IMR-90 (cell line): ENCODE measurements at regions not wholly inside any gene's neighbourhood (a gene's known extent, or its start where the extent isn't known, plus 50 kb on each side); places are given as distances from the start of the nearest gene placed in this dataset.

Experiments used
- ATAC-seq: fragments of 200-7000 bp; cut with Tn5 transposase; 2 replicates; pipeline ENCODE4 v1.9.1; 2020; ENCODE audit warnings: low read depth, mild to moderate bottlenecking, moderate library complexity
- BruUV-seq: library from RNA; stranded (reverse); fragments of 400-500 nt; replicated peaks from 2 replicates; lab custom pipeline; 2021; lab: Mats Ljungman, UMichigan
- CTCF ChIA-PET: fragments of 300-600 bp; formaldehyde crosslinking; extraction: SDS; loops from one replicate; lab custom pipeline; 2021; ENCODE audit warnings: antibody characterized with exemption; lab: Yijun Ruan, JAX
- POLR2A ChIA-PET: fragments of 300-600 bp; sonication (Branson Sonifier 250); formaldehyde crosslinking; loops from one replicate; lab custom pipeline; 2022; ENCODE audit warnings: antibody characterized with exemption; ENCODE audit not compliant: unreplicated experiment; lab: Charles Lee
- DNase-seq: peaks from one replicate; pipeline ENCODE4 v3.0.0; 2013
- H2AFZ ChIP-seq: replicated peaks from 2 replicates; pipeline ENCODE3; 2013; ENCODE audit warnings: low read length, mild to moderate bottlenecking; ENCODE audit not compliant: poor library complexity
- H2AK5ac ChIP-seq: 2 replicates; pipeline ENCODE4 v1.6.1; 2013; ENCODE audit warnings: low read depth, low read length, inconsistent platforms
- H2AK9ac ChIP-seq: replicated peaks from 2 replicates; pipeline ENCODE3; 2013; ENCODE audit warnings: mild to moderate bottlenecking, low read depth, low read length, moderate library complexity; ENCODE audit not compliant: poor library complexity
- H2BK120ac ChIP-seq: 2 replicates; pipeline ENCODE4 v1.6.1; 2013; ENCODE audit warnings: low read depth, low read length, inconsistent platforms
- H2BK15ac ChIP-seq: 3 replicates; pipeline ENCODE4 v1.6.1; 2013; ENCODE audit warnings: low read depth, low read length, inconsistent platforms
- H2BK20ac ChIP-seq: 2 replicates; pipeline ENCODE4 v1.6.1; 2013; ENCODE audit warnings: low read depth, mild to moderate bottlenecking, inconsistent platforms, low read length, moderate library complexity
- H2BK5ac ChIP-seq: 2 replicates; pipeline ENCODE4 v1.6.1; 2013; ENCODE audit warnings: mild to moderate bottlenecking, low read depth, low read length, inconsistent platforms; ENCODE audit not compliant: poor library complexity, severe bottlenecking
- H3K14ac ChIP-seq: replicated peaks from 2 replicates; pipeline ENCODE4 v1.6.1; 2013; ENCODE audit warnings: low read depth, low read length, inconsistent platforms
- H3K18ac ChIP-seq: 2 replicates; pipeline ENCODE4 v1.6.1; 2013; ENCODE audit warnings: low read depth, low read length, control low read depth
- H3K23ac ChIP-seq: 2 replicates; pipeline ENCODE4 v1.6.1; 2013; ENCODE audit warnings: low read depth, low read length, inconsistent platforms
- H3K27ac ChIP-seq: 2 replicates; pipeline ENCODE4 v1.5.1; 2013; ENCODE audit warnings: mild to moderate bottlenecking, control low read depth, low read length; ENCODE audit not compliant: insufficient read depth
- H3K27me3 ChIP-seq: 2 replicates; pipeline ENCODE4 v1.6.1; 2013; ENCODE audit warnings: low read length; ENCODE audit not compliant: control insufficient read depth, insufficient read depth
- H3K36me3 ChIP-seq: 2 replicates; pipeline ENCODE4 v1.6.1; 2013; ENCODE audit warnings: low read length, mixed read lengths; ENCODE audit not compliant: control insufficient read depth, insufficient read depth
- H3K4ac ChIP-seq: 2 replicates; pipeline ENCODE4 v1.6.1; 2013; ENCODE audit warnings: low read depth, low read length, inconsistent platforms
- H3K4me1 ChIP-seq: 2 replicates; pipeline ENCODE4 v1.6.1; 2013; ENCODE audit warnings: low read length, mixed read lengths; ENCODE audit not compliant: control insufficient read depth, insufficient read depth
- H3K4me2 ChIP-seq: 2 replicates; pipeline ENCODE4 v1.6.1; 2013; ENCODE audit warnings: low read depth, mild to moderate bottlenecking, control low read depth, low read length, moderate library complexity
- H3K4me3 ChIP-seq: 2 replicates; pipeline ENCODE4 v1.5.1; 2013; ENCODE audit warnings: low read depth, mild to moderate bottlenecking, control low read depth, low read length, moderate library complexity; ENCODE audit not compliant: insufficient read depth
- H3K56ac ChIP-seq: 2 replicates; pipeline ENCODE4 v1.6.1; 2013; ENCODE audit warnings: low read length, inconsistent platforms; ENCODE audit not compliant: insufficient read depth; ENCODE audit errors: extremely low read depth
- H3K79me1 ChIP-seq, 2 experiments: 2 replicates each; pipeline ENCODE4 v1.6.1; 2013; ENCODE audit warnings: low read length in 2 of 2, inconsistent platforms in 1 of 2, low read depth in 1 of 2
- H3K9ac ChIP-seq: 2 replicates; pipeline ENCODE4 v1.6.1; 2013; ENCODE audit warnings: low read depth, low read length, control low read depth
- H3K9me1 ChIP-seq: 2 replicates; pipeline ENCODE4 v1.6.1; 2013; ENCODE audit warnings: low read length, inconsistent platforms; ENCODE audit not compliant: insufficient read depth
- H3K9me3 ChIP-seq: 2 replicates; pipeline ENCODE4 v1.6.1; 2013; ENCODE audit warnings: low read length; ENCODE audit not compliant: control insufficient read depth, insufficient read depth
- H4K20me1 ChIP-seq: 2 replicates; pipeline ENCODE4 v1.6.1; 2013; ENCODE audit warnings: low read length, inconsistent platforms; ENCODE audit not compliant: insufficient read depth
- H4K5ac ChIP-seq: 2 replicates; pipeline ENCODE4 v1.6.1; 2013; ENCODE audit warnings: mild to moderate bottlenecking, low read depth, low read length, control low read depth
- H4K8ac ChIP-seq, 2 experiments: 2 replicates each; pipeline ENCODE4 v1.6.1; 2013; ENCODE audit warnings: low read depth in 2 of 2, low read length in 2 of 2, control low read depth in 1 of 2, inconsistent platforms in 1 of 2
- H4K91ac ChIP-seq: 2 replicates; pipeline ENCODE4 v1.6.1; 2013; ENCODE audit warnings: low read depth, low read length, inconsistent platforms; ENCODE audit not compliant: insufficient read depth
- BHLHE40 ChIP-seq: fragments of 150-350 bp; IDR thresholded peaks from 2 replicates; pipeline ENCODE4 v1.6.1; 2016; ENCODE audit warnings: mild to moderate bottlenecking, low read depth, low read length
- CEBPB ChIP-seq: IDR thresholded peaks from 2 replicates; pipeline ENCODE4 v1.6.1; 2012; ENCODE audit warnings: low read depth, low read length, improper control_type of control experiment
- CHD1 ChIP-seq: IDR thresholded peaks from 2 replicates; pipeline ENCODE4 v1.6.1; 2012; ENCODE audit warnings: low read depth, low read length, improper control_type of control experiment
- ELK1 ChIP-seq: fragments of 150-350 bp; IDR thresholded peaks from 2 replicates; pipeline ENCODE4 v1.6.1; 2016; ENCODE audit warnings: low read depth, mild to moderate bottlenecking, low read length, moderate library complexity, borderline replicate concordance
- FOS ChIP-seq: fragments of 150-350 bp; IDR thresholded peaks from 2 replicates; pipeline ENCODE4 v1.6.1; 2016; ENCODE audit warnings: low read depth, low read length
- MAFK ChIP-seq: IDR thresholded peaks from 2 replicates; pipeline ENCODE4 v1.6.1; 2012; ENCODE audit warnings: low read depth, low read length, improper control_type of control experiment
- MAZ ChIP-seq: IDR thresholded peaks from 2 replicates; pipeline ENCODE4 v1.6.1; 2012; ENCODE audit warnings: low read depth, mild to moderate bottlenecking, low read length, improper control_type of control experiment, moderate library complexity, borderline replicate concordance
- MXI1 ChIP-seq: IDR thresholded peaks from 2 replicates; pipeline ENCODE4 v1.6.1; 2012; ENCODE audit warnings: low read depth, mild to moderate bottlenecking, low read length, moderate library complexity, borderline replicate concordance
- NFE2L2 ChIP-seq: fragments of 150-350 bp; IDR thresholded peaks from 2 replicates; pipeline ENCODE4 v1.6.1; 2016; ENCODE audit warnings: low read depth, mild to moderate bottlenecking, low read length
- POLR2A ChIP-seq: IDR thresholded peaks from 2 replicates; pipeline ENCODE4 v1.6.1; 2012; ENCODE audit warnings: mild to moderate bottlenecking, low read depth, low read length
- RAD21 ChIP-seq: IDR thresholded peaks from 2 replicates; pipeline ENCODE4 v1.6.1; 2012; ENCODE audit warnings: low read length, improper control_type of control experiment
- RCOR1 ChIP-seq: IDR thresholded peaks from 2 replicates; pipeline ENCODE4 v1.6.1; 2012; ENCODE audit warnings: mild to moderate bottlenecking, low read length, improper control_type of control experiment; ENCODE audit not compliant: insufficient replicate concordance
- RFX5 ChIP-seq: IDR thresholded peaks from 2 replicates; pipeline ENCODE4 v1.8.0; 2012; ENCODE audit warnings: low read depth, mild to moderate bottlenecking, low read length, moderate library complexity
- WGBS, 2 experiments: methylation state at CpG; one replicate each; pipeline versions ENCODE4 v1.1.5 to v1.1.7; 2013; ENCODE audit warnings: missing lambda C conversion rate in 2 of 2; ENCODE audit not compliant: insufficient read length in 1 of 2; ENCODE audit errors: extremely low coverage in 2 of 2; 5-methylcytosine and 5-hydroxymethylcytosine counted together
- dilution Hi-C: fragments of 300-500 bp; cut with HindIII; formaldehyde crosslinking; loops from one replicate; pipeline ENCODE4 v1.14.3; 2018; ENCODE audit warnings: low sequenced_read_pairs; ENCODE audit not compliant: unreplicated experiment
- in situ Hi-C: fragments of 300-500 bp; cut with MboI; formaldehyde crosslinking; loops from 3 replicates; pipeline ENCODE4 v1.14.3; 2019; ENCODE audit warnings: low sequenced_read_pairs, inconsistent platforms, mixed read lengths
- intact Hi-C: fragments of 100-400 bp; cut with micrococcal nuclease; formaldehyde crosslinking; loops from 2 replicates; pipeline ENCODE4 v1.10.0; 2022
- TF ChIP-seq, protein P1 (sequence below): conservative IDR thresholded peaks from 2 replicates; pipeline ENCODE4 v1.5.1; 2012; ENCODE audit warnings: mild to moderate bottlenecking, low read depth, low read length, improper control_type of control experiment

- Histone ChIP-seq H3K4me3 (no peak overlapping the region), H3K56ac (no peak overlapping the region), H2AK9ac (no peak overlapping the region), H2BK15ac (no peak overlapping the region), H3K9me3 (peaks cover 3% of the 10 kb centered on the region), H2BK20ac (no peak overlapping the region), H3K36me3 (no peaks in the 10 kb centered on the region), H3K79me1 (no peaks in the 10 kb centered on the region), H3K18ac (no peak overlapping the region), H3K4ac (no peak overlapping the region), H4K91ac (no peak overlapping the region), H3K14ac (no peak overlapping the region), H3K9ac (no peak overlapping the region), H2AFZ (no peak overlapping the region), H2BK120ac (no peak overlapping the region), H3K4me2 (no peak overlapping the region), H2BK5ac (no peak overlapping the region), H3K27ac (no peak overlapping the region), H4K8ac (no peak overlapping the region), H3K9me1 (no peaks in the 10 kb centered on the region), H4K5ac (no peak overlapping the region), H2AK5ac (no peak overlapping the region), H3K4me1 (no peaks in the 10 kb centered on the region), H3K27me3 (no peaks in the 10 kb centered on the region), H4K20me1 (no peaks in the 10 kb centered on the region), H3K23ac (no peak overlapping the region)
- TF ChIP-seq MAZ = no peak
- TF ChIP-seq FOS = no peak
- no peak for TF ChIP-seq NFE2L2
- no peak for TF ChIP-seq CHD1
- no peak for TF ChIP-seq RCOR1
- TF ChIP-seq RAD21 = no peak
- no peak for TF ChIP-seq POLR2A
- no peak for TF ChIP-seq CEBPB
- TF ChIP-seq MAFK = no peak
- no peak for TF ChIP-seq RFX5
- no peak for TF ChIP-seq MXI1
- TF ChIP-seq, protein P1, sequence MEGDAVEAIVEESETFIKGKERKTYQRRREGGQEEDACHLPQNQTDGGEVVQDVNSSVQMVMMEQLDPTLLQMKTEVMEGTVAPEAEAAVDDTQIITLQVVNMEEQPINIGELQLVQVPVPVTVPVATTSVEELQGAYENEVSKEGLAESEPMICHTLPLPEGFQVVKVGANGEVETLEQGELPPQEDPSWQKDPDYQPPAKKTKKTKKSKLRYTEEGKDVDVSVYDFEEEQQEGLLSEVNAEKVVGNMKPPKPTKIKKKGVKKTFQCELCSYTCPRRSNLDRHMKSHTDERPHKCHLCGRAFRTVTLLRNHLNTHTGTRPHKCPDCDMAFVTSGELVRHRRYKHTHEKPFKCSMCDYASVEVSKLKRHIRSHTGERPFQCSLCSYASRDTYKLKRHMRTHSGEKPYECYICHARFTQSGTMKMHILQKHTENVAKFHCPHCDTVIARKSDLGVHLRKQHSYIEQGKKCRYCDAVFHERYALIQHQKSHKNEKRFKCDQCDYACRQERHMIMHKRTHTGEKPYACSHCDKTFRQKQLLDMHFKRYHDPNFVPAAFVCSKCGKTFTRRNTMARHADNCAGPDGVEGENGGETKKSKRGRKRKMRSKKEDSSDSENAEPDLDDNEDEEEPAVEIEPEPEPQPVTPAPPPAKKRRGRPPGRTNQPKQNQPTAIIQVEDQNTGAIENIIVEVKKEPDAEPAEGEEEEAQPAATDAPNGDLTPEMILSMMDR = no peak
- no peak for TF ChIP-seq BHLHE40
- no peak for TF ChIP-seq ELK1
- no TSS peak for BruUV-seq
- DNase-seq (no peak), ATAC-seq (no peak)
- in situ Hi-C loops = no loop called here
- WGBS, 2 experiments = 100% methylated on average over 1 of the region's 6 CpGs; no CpG with 5 or more reads in 1 of the 2 experiments
- CTCF ChIA-PET = interaction anchor here (0.7 kb wide), 1 partner anchor 42 kb away, joined by 8 read pairs; no protein-coding TSS in a partner anchor
- intact Hi-C loops = no loop called here
- dilution Hi-C loops = no loop called here
- POLR2A ChIA-PET = no interaction called here
These were observed 98.3 kb upstream of the TIAM1 start for GRCh38 chr21:31442339-31442738.
